Cardiac muscle cell (in vitro differentiated cells and primary cell): ENCODE measurements at regions not wholly inside any gene's neighbourhood (a gene's known extent, or its start where the extent isn't known, plus 50 kb on each side); places are given as distances from the start of the nearest gene placed in this dataset.

Experiments
- DNase-seq, 2 donors: peaks; one replicate each; pipeline versions ENCODE4 v3.0.0 to v3.0.0-alpha.2; 2010 to 2017; ENCODE audit warnings: low read depth in 1 of 2, low spot score in 1 of 2
- H3K27ac ChIP-seq: fragments of 200-600 bp; sonication (generic); 2 replicates; pipeline ENCODE4 v1.5.1; 2016
- H3K27me3 ChIP-seq: fragments of 200-600 bp; sonication (generic); 2 replicates; pipeline ENCODE4 v1.6.0; 2016; ENCODE audit warnings: control low read depth
- H3K36me3 ChIP-seq: fragments of 200-600 bp; sonication (generic); 2 replicates; pipeline ENCODE4 v1.5.1; 2016; ENCODE audit warnings: control low read depth
- H3K4me1 ChIP-seq: fragments of 200-600 bp; sonication (generic); 2 replicates; pipeline ENCODE4 v1.8.1; 2017; ENCODE audit warnings: low read depth, mild to moderate bottlenecking, mixed run types
- H3K4me3 ChIP-seq: fragments of 200-600 bp; sonication (generic); 2 replicates; pipeline ENCODE4 v1.5.1; 2016; ENCODE audit warnings: mild to moderate bottlenecking
- H3K9me3 ChIP-seq: fragments of 200-600 bp; sonication (generic); 2 replicates; pipeline ENCODE4 v1.5.1; 2017; ENCODE audit warnings: low read depth, mild to moderate bottlenecking, control low read depth
- TF ChIP-seq, protein P1 (sequence below): IDR thresholded peaks from 2 replicates; pipeline ENCODE4 v1.5.1; 2012; ENCODE audit warnings: low read depth, mild to moderate bottlenecking, low read length

DNA sequence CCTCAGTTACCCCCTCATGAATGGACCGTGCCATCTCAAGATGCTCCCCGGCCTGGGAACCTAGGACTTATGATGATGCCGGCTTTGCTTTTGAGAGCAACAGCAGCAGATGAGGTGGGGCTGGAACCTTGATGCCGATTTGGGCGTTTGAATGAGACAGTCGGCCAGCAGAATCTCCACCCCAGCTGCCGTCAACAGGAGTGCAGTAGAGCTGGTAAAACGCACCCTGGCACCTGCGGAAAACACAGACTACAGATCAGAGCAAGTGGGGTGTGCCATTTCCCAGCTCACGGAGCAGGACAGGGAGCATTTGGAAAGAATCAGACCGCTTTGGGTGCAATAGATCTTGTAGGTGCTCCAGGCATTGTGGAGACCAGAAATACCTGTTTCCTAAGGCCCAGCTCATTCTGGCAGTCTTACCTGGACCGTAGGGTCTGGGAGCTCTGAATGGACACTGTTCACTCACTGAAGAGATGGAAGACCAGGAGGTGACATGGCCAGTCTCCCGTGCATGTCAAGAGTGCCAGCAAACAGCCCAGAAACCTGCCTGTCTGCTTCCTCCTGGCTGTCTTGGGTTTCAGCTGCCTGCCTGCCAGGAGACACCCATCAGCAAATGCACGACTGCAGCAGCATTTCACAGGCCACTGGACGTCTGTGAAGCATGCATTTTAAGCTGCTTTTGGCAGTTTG is 317.7 kb upstream of the IRX4 start:
- Histone ChIP-seq H3K27me3 (peaks cover 3% of the 10 kb centered on the region), H3K4me3 (no peak overlapping the region), H3K36me3 (no peaks in the 10 kb centered on the region), H3K27ac (no peak overlapping the region), H3K4me1 (no peaks in the 10 kb centered on the region), H3K9me3 (no peaks in the 10 kb centered on the region)
- no peak for DNase-seq
- TF ChIP-seq, protein P1, sequence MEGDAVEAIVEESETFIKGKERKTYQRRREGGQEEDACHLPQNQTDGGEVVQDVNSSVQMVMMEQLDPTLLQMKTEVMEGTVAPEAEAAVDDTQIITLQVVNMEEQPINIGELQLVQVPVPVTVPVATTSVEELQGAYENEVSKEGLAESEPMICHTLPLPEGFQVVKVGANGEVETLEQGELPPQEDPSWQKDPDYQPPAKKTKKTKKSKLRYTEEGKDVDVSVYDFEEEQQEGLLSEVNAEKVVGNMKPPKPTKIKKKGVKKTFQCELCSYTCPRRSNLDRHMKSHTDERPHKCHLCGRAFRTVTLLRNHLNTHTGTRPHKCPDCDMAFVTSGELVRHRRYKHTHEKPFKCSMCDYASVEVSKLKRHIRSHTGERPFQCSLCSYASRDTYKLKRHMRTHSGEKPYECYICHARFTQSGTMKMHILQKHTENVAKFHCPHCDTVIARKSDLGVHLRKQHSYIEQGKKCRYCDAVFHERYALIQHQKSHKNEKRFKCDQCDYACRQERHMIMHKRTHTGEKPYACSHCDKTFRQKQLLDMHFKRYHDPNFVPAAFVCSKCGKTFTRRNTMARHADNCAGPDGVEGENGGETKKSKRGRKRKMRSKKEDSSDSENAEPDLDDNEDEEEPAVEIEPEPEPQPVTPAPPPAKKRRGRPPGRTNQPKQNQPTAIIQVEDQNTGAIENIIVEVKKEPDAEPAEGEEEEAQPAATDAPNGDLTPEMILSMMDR = no peak

DNA sequence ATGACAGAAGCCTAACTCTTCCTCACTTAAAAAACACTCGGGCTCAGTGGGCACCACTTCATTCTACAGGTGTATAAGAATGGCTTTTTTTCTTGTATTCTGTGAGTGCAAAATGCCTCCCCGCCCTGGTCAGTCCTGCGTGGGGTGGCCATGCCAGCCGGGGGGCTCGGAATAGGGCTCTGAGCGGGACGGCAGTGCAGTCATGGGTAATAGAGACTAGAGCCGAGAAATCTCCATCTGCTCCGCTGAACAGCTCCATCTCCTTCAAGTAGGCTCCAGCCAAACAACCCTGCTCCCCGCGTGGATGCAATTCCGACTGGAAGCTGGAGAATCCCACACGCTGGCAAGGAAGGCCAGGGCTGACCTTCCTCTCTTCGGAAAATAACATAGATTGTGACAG is 317.0 kb upstream of the IRX4 start:
- no peaks in the 10 kb centered on the region for H3K4me1 ChIP-seq
- TF ChIP-seq, protein P1 = no peak

DNA sequence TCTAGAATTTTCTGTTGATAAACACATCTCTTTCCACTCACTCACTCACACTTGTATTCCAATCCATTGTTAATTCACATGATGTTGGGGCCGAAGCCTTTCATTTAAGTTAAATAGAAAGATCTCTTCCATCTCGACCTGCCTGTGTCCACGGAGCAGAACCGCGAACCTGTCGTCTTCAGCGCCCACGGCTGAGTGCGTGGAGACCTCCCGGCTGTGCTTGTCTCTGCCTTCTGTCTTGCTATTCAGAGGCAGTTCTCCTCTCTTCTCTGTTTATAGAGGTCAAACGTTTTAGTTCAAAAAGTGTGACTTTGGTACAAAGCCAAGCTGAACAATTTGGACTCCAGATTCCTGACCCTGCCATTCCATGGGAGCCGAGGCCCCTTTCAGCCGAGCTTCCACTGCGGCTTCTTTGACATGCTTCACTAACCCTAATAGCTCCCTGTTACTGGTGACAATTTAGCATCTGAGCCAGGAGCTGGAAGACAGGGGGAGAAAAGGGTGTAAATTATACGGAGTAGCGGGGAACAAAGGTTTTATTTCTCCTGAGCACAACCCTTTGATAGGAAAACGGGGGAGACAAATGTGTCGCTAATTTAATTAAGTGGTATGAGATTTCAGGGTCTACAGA is 314.4 kb upstream of the IRX4 start:
- TF ChIP-seq, protein P1 = no peak
- Histone ChIP-seq H3K27me3 (peaks cover 3% of the 10 kb centered on the region), H3K36me3 (no peaks in the 10 kb centered on the region), H3K9me3 (no peaks in the 10 kb centered on the region), H3K4me1 (no peaks in the 10 kb centered on the region), H3K4me3 (no peak overlapping the region), H3K27ac (no peak overlapping the region)
- DNase-seq = no peak

More for the DNA sequence above, 317.0 kb upstream of the IRX4 start:
- Histone ChIP-seq H3K36me3 (no peaks in the 10 kb centered on the region), H3K4me3 (no peak overlapping the region), H3K27ac (no peak overlapping the region), H3K9me3 (no peaks in the 10 kb centered on the region), H3K27me3 (peaks cover 3% of the 10 kb centered on the region)
- DNase-seq = no peak

DNA sequence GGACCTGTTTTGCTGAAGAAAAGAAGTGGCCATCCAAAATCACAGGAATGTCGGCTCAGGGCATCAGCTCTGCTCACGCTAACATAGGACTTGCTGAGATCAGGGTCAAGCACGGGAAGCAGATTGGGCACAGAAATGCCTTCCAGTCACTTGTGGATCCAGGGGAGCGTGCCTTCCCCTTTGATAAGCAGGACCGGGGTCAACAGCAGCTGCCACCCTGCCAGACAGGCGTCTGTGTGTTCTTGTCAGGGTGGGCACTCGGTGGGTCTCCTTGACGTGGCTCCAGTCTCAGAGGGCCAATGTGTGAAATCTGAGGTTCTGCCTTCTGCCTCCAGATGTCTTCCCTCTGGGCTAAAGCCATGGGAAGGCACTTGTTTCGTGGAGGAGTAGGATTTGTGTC is 313.7 kb upstream of the IRX4 start:
- TF ChIP-seq, protein P1 = no peak
- no peaks in the 10 kb centered on the region for H3K4me1 ChIP-seq
- no peak for DNase-seq
- H3K36me3 ChIP-seq = no peaks in the 10 kb centered on the region
- peaks cover 3% of the 10 kb centered on the region for H3K27me3 ChIP-seq
- no peaks in the 10 kb centered on the region for H3K9me3 ChIP-seq
- no peak overlapping the region for H3K27ac ChIP-seq
- no peak overlapping the region for H3K4me3 ChIP-seq

DNA sequence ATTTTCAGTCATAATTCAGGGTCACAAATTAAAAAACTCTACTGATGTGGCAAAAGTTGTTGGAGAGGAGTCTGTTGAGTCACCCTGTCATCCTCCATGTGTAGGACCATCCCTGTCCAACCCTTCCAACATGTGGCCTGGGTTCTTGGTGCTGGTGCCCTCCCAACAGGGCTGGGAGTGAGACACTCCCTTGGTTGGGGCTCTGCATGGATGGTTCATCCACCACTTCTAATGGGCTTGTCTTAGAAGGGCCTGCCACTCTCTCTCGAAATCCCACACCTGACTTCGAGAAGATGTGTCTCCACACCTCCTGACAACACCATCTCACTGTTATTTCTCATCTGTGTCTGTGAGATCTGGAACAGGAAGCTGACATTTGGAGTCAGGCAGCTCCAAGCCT is 312.2 kb upstream of the IRX4 start:
- TF ChIP-seq, protein P1 = no peak
- Histone ChIP-seq H3K4me1 (no peaks in the 10 kb centered on the region), H3K27ac (no peak overlapping the region), H3K9me3 (no peaks in the 10 kb centered on the region), H3K4me3 (no peak overlapping the region), H3K27me3 (peaks cover 3% of the 10 kb centered on the region), H3K36me3 (no peaks in the 10 kb centered on the region)
- DNase-seq = no peak
